NCI-H345 (cell line): ENCODE measurements at regions not wholly inside any gene's neighbourhood (a gene's known extent, or its start where the extent isn't known, plus 50 kb on each side); places are given as distances from the start of the nearest gene placed in this dataset.

Experiments
- DNase-seq: peaks from one replicate; lab custom pipeline; 2025; lab: John Stamatoyannopoulos, UW

DNA sequence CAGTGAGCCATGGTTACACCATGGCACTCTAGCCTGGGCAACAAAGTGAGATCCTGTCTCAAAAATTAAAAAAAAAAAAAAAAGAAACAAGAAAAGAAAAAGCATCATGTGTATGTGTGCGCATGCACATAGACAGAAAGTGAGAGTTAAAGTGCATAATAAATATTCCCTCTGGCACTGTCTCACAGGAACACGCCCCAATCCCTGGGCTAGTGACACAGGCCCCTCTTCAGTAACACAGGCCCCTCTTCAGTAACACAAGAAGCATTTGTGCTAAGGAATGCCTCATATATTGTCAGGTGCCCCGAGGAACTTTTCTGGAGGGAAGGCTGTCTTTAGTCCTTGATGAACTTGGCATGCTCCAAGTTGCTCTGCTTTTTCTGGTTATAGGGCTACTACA lies 57.5 kb downstream of the RPL27A start:
- no peak for DNase-seq

DNA sequence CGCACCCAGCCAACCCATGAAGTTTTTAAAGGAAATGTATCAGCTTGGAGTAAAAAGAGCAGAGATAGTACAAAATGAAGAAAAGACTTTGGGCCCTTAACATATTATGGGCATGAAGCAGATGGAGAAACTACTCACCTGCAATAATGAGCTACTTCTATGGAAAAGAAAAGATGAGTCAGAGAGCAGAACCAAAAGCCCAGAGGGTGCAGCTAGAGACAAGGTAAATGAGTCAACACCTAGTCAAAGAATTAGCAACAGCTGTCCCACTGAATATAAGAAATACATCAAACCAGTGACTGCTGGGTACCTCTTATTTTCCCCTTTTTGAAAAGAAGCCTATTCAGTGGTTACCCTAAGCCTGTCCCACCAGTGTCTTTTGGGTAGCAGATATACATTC lies 61.8 kb downstream of the RPL27A start:
- no peak for DNase-seq

DNA sequence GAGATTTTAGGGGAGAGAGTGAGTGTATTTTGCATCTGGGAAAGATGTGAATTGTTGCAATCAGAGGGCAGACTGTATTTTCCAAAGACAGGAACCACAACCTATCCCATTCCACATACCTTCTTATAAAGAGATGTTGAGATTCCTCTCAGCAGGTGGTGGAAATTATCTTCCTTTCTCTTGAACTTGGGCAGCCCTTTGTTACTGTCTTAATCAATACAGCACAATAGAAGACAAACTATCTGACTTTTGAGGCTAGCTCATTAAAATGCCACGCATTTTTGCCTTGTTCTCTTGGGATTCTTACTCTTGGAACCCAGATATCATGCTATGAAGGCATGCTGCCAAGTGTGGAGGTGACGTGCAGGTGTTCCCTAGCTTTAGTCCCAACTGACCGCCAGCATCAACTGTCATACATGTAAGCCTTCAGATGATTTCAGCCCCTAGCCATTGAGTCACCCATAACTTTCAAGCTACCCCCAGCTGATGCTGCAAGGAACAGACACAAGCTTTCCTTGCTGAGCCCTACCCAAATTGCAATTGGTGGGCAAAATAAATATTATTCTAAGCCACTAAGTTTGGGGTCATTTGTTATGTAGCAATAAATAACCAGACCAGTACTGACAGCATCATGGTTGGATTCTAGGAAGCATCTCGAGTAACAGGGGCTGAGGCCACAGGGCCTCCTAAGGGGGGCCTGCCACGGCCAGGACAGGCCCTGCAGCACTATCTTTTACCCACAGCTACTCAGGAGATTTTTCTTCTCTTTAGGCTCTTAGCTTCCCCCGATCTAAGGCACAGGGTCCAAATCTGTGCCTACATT lies 63.0 kb downstream of the RPL27A start:
- no peak for DNase-seq

DNA sequence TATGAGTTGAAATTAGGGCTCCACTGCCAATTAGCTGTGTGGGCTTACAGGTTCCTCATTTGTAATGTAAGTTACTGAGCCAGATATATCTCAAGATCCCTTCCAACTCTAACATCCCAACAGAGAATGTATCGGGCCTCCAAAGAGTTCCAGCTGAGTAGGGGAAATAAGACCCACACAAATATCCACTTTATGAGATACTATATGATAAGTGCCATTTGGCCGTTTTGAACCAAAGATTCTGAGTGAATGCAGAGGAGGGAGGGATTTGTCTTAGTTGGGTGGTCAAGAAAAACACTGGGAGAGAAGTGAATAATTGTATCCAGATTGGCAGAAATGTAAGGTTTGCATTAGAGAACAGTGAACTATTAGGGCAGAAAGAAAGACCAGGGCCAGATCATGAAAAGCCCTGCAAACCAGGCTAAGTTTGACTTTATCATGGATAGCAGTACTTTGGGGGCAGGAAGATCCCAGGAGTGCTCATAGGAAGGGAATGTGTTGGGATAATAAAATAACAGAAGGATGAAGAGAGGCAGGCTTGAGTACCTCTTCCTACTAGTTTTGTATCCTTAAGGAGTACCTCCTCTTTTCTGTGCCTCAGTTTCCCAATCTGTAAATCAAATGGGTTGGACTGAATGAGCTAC lies 63.9 kb downstream of the RPL27A start:
- no peak for DNase-seq

DNA sequence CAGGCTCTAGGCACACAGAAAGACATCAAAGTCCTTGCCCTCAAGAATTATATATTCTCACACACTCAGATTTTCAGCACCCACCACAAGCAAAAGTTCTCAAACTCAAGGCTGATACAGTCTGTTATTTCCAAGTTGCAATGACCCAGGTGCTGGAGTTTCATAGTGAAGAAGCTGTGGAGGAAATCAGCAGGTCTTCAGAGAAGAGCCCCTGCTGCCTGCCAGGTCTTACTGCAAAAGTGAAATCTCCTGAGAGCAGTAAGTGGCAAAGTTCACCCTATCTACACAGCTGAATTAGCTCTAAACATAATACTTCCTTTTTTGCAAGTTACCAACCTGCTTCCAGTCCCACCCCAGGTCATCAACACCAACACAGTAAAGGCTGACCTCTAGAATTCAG lies 64.6 kb downstream of the RPL27A start:
- no peak for DNase-seq

DNA sequence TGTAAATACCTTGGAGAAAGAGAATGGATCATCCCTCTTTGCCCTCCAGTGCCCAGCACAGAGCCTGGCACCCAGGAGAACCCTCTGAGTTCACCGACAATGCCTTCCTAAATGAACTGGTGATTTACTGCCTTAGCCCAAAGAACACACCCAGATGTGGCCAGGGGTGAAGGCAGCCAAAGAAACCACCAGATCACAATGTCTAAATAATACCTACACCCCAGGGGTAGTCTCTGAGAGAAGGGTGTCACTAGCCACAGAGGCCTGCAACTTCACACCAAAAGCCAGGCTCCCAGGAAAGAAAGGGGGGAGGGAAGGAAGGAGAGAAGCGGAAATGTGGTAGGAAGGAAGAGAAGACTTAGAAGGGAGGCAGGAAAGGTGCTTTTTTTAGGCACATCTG lies 65.7 kb downstream of the RPL27A start:
- DNase-seq, result no peak

DNA sequence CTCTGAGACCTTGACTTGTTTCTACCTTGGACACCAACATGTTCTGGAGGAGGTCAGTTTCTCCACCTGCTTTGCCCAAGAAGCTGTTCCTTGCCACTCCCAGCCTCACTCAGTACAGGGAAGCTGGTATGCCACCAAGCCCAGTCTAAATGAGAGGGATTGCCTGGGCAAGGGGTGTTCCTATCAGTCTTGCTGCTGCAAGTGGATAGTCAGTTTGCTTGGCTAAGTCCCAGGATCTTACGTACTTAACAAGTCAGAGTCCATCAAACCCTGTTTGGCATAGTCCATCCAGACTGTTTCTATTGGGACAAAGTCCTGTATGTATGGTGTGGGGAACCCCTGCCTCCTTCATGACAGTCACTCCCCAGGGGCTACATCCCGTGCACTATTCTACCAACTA lies 66.6 kb downstream of the RPL27A start:
- DNase-seq, result no peak

DNA sequence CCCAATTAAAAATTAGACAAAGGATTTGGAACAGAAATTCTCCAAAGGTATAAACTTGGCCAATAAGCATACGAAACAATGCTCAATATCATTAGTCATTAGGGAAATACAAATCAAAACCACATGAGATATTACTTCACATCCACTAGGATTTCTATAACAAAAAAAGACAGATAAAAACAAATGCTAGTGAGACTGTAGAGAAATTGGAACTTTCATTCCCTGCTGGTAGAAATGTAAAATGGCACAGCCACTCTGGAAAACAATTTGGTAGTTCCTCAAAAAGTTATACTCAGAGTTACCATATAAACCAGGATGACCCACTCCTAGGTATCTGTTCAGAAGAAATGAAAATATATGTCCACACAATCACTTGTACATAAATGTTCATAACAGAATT lies 71.6 kb downstream of the RPL27A start:
- no peak for DNase-seq

DNA sequence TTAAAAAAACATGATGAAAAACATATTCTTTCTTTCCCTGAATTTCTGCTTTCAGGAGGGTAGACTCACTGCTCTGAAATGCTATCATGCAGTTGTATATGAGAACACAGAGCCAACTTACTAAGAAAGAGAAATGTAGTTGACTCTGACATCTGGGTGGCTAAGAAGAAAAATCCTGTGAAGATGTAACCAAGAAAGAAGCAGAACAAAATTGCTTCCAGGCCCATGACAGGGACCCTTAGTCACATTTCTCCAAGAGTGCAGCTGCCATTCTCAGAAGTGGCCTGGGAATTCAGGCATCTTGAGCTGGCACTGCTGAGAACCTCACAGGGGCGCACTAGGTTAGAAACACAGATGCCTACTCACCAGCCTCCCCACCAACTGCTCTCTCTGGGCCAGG lies 73.6 kb downstream of the RPL27A start:
- DNase-seq, result no peak

DNA sequence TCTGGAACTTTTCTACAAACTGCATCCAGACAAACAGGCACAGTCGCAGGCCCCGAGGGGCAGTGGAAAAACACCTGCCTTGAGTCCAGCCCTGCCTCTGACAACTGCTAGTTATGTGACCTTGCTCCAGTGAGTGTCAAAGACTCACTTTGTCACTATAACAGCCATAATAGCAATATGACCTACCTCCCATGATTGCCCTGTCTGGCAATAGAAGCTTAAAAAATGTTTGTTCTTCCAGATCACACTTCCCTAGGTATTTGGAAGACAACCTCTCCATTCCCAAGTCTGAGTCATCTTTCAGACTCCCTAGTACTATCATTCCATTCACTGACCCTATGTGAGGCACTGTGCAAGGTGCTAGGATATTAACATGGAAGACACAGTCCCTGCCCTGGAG lies 74.5 kb downstream of the RPL27A start:
- DNase-seq, result no peak

DNA sequence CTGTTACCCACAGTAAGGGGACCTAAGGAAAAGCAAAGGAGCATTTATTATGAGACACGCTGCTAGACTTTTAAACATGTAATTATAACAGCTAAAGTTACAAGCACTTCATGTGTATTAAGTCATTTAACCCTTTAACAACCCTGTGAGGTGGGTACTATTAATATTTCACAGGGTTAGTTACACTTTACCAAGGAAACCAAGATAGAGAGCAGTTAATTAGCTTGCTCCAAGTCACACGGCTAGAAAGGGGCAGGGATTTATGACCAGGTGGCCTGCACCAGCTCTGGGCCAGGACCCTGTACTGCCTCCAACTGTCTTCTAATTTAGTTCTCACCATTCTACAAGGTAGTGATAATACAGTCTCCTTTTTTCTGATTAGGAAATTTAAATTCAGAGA lies 74.9 kb downstream of the RPL27A start:
- no peak for DNase-seq

DNA sequence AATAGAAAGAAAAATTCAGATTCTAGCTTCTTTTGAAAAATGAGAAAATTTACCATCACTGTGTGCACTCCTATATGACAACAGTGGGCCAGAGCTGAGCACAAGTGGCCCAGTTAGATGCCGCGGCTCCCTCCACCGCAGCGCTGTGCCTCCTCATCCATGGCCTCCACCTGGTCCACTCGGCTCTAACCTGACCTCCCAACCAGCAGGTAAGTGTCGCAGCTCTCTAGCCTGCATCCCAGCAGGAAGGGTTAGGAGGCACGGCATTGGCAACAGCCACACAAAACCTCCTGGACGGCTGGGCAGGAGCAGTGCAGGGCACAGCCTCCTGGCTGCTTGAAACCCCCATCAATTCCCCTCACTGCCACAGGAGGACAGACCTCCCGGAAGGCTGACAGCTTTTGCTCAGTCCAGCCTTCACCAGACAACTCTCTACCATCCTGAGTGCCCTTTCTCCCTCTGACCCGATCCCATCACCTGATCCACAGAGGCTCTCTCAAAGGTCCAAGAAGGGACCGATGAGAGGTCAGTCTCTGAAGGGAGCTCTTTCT lies 76.1 kb downstream of the RPL27A start:
- no peak for DNase-seq

DNA sequence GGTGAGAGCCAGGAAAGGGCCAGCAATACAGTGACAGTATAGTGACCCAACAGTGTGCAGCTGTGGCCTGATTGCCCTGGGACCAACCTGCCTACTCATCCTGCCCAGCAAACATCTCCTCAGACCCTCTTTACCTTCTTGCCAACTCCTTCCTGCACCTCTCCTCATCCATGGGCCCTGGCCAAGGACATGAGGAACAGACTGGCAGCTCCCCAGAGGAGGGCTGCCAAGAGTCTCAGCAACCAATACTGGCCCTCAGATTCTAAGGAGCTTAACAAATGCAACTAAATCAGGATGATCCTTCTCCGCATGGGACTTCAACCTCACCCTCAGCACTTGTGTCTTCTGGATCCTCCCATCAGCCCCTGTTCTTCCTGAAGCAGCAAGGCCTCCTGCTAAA lies 77.0 kb downstream of the RPL27A start:
- DNase-seq, result no peak

DNA sequence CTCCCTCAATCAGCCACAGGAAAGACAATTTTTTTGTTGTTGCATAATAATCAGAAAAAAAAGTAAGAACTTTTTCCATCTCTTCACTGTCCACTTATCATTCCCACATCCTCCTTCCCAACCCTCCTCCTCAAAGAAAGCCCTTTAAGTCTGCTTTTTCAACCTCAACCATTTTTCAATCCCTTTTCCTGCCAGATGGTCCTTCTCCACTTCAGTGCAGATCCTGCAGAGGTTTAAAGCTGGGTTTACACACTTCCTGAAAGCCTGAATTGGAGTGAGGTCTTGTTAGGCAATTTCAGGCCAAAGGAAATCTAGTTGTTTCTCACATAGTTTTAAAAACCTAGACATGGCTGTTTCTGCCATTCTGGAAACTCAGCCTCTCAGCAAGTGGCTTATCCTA lies 78.3 kb downstream of the RPL27A start:
- DNase-seq, result no peak

DNA sequence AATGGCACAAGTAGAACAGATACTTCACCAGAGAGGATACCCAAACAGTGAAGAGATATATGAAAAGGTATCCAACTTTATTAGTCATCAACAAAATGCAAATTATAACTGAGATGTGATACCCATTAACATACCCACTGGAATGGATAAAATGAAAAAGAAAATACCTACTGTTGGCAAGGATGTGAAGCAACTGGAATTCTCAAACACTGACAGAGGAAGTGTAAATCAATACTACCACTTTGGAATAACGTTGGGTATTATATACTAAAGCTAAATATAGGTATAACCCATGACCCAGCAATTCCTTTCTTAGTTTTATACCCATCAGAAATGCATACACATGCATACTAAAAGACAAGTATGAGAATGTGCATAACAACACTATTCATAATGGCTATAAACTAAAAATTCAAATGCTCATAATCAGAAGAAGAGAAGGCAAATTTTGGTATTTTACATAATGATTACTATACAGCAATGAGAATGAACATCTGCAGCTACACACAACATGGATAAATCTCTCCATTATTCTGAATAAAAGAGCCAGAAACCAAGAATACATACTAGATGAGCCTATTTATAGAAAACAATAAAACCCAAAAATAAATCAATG lies 80.6 kb downstream of the RPL27A start:
- no peak for DNase-seq

DNA sequence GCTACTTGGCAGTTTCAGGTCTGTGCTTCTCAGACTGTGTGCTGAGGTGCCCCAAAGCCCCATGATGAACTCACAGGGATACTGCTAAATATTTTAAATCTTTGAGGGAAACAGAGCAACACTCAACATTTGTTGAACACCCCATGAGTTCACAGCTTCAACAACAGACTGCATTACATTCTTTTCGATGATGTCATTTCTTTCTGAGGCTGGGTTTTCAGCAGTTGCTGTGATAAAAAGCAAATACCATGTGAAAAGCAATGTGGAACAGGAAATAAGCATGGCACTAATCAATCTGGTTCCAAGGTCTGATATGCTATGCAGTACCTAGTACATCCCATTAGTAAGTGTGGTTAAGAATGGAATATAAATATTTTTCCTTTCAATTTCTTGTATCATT lies 82.7 kb downstream of the RPL27A start:
- no peak for DNase-seq

DNA sequence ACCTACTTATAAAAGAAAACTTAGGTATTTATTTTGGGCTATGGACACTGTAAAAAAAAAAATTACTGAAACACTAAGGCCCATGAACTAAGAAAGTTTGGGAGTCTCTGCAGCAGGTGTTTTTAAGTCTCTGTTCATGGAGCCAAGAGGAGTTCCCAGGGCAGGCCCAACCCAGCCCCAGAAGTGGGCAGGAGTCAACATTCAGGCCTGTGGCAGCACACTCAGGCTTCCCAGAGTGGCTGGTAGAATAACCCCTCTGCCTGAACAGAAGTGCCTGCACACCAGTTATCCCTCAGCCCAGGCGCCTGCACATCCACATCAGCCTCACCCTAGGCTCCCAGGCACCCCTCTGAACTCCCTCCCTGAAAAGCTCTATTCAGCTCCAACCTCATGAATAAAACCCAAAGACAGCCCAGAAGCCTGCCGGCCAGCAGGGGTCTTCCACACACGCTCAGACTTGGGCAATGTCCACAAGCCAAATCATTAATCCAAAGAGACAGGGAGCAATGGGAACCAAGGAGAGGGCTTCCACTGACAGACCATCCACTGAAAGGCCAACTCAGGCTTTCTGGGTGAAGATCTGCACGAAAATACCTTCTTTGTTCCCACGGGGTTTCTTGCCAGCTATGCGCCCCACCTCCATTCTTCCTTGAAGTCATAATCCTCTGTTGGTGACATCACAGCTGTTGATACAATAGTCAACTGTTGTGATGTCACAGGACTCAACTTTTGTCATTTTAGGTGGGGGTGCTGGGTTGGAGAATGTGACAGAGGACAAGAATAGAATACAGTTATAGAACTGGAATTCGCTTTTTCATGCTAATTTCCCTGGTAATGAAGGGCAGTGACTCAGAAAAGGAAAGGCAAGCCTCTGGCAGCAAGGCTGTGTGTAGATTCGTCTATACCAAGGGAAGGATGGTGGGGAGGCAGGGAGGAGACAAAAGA lies 83.7 kb downstream of the RPL27A start:
- DNase-seq, result no peak

DNA sequence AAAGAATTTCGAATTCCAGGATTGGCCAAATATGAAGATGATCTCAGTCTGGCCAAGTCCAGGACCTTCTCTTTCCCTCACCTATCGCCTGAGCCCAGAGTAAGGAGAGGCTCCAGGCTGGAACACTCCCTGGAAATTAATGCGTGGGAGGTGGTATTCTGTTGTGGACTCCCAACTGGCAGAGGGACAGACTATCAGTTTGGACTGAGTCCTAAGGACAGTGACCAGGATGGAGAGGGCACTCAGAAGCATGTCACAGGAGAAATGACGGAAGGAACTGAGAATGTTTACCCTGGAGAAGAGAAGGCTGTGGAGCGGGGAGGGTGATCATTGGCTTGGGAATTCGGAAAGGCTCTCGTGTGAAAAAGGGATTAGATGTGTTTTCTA lies 84.4 kb downstream of the RPL27A start:
- no peak for DNase-seq

DNA sequence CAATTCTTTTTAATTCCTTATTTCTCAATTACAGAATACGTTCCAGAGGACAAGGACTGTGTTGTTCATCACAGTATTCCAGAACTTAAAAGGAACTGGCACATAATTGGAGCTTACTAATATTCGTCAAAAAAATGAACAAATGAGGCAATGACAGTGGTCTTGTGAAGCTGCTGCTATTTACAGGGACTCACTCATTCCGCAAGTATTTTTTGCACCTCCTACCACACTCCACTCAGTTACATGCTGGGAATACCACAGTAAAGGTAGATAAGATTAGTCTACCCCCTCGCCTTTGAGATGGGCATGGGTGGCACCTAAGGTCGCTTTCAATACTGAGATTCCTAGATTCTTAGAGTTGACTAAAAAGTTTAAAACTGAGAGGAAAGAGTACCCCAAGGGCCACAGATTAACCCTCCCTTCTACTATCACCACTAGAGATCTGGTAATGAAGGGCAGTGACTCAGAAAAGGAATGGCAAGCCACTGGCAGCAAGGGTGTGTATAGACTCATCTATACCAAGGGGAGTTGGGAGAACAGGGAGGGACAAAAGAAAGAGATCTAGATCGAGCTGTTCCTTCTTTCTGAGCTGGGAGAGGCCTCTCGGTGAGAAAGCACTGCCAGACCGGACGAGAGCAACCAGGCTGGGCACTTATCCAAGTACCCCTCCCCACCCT lies 85.0 kb downstream of the RPL27A start:
- DNase-seq, result no peak

DNA sequence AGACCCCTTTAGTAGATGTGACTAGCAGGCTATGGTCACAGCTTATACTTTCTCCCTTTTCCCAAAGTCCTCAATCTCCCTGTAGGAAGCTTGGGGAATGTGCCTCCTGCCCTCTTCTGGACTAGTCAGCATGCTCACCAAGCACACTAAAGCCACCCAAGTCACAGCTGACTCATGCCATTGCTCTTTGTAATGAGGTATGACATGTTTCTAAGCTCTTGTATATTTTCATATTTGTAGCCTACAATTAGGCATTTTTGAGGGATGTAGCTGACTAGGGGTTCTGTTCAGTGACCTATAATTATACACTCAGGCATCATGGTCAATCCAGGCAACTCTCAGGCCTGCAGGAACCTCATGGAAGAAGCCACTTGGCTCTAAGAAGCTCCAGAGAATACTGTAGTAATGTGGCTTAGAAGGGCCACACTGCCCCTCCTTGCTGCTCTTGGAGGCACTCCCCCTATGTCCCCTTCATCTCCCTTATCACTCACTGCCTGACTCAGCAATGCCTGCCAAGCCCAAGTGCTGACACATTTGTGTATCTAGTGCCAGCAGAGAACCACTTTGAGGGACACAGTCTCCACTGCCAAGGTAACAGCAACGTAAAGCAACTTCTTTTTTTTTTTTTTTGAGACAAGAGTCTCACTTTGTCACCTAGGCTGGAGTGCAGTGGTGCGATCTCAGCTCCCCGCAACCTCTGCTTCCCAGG lies 86.2 kb downstream of the RPL27A start:
- no peak for DNase-seq
